ENCODE measurements at regions not wholly inside any gene's neighbourhood (a gene's known extent, or its start where the extent isn't known, plus 50 kb on each side); places are given as distances from the start of the nearest gene placed in this dataset.

DNA sequence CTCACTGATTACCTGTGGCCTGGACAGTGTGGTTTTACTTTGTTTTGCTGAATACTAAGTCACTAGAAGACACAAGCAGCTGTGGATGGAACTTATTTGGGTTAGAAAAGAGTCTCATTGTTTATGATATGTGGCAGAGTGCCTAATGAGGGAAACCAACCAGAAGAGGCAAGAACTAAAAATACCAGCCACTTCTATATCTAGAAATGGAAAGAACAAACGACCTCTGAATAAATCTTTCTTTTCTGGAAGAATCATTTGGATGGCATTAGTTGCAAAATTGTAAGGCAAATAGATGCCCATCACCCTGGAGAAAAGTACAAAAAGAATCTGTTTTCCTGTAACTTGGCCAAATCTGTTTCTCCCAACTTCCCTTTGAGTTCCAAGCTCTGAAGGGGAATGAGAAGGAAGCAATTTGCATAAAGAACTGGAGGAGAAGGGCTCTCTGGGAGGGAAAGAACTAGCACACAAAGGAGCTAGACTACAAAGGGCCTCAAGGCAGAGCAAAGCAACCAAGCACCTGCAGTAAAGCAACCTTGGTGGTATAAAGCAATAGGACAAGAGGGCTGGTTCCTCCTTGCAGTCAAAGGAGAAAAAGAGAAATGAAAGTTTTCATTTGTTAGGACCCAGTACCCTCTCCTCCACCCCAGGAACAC, 455.4 kb downstream of the CAAP1 start:
- no peak overlapping the region for H3K27ac ChIP-seq (ENCODE audit: low read depth, low read length)
- H3K4me3 ChIP-seq (ENCODE audit: insufficient read depth, low read length), result no peak overlapping the region

DNA sequence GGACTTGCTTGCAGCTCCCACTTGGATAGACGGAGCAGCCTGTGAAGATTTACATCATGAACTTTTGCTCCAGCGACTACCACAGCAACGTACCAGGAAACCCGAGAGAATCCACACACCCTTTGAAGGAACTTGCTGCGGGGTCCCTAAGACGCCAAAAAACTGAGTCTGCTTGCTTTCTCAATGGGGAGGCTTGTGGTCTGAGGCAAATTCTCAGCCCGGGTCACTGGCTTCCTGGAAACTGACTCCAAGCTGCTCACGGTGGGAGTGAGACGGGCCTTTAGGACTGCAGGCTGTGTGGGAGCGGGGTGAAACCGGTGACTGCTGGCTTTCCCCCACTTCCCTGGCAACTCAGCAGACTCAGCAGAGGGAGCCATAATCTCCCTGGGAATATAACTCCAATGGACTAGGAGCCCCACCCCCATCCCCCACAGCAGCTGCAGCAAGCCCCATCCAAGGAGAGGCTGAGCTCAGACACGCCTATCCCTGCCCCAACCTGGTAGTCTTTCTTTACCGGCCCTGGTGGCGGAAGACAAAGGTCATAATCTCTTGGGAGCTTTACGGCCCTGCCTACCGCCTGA, 466.0 kb downstream of the CAAP1 start:
- no peaks in the 10 kb centered on the region for H3K4me1 ChIP-seq (ENCODE audit: insufficient read depth, low read length)
- H3K79me2 ChIP-seq (ENCODE audit: insufficient read depth, low read length), result no peaks in the 10 kb centered on the region
- DNase-seq (ENCODE audit: insufficient read length, low spot score, missing footprints), result no peak
- H2AFZ ChIP-seq (ENCODE audit: low read length), result no peak overlapping the region
- H3K27me3 ChIP-seq (ENCODE audit: insufficient read depth, low read length), result no peaks in the 10 kb centered on the region
- no peaks in the 10 kb centered on the region for H3K36me3 ChIP-seq (ENCODE audit: insufficient read depth, low read length)
- H3K9me3 ChIP-seq (ENCODE audit: low read depth, low read length), result no peaks in the 10 kb centered on the region
- H4K20me1 ChIP-seq (ENCODE audit: insufficient read depth, low read length), result no peaks in the 10 kb centered on the region
- H3K4me3 ChIP-seq (ENCODE audit: insufficient read depth, low read length), result no peak overlapping the region
- H3K27ac ChIP-seq (ENCODE audit: low read depth, low read length), result no peak overlapping the region
- TF ChIP-seq, protein P1, sequence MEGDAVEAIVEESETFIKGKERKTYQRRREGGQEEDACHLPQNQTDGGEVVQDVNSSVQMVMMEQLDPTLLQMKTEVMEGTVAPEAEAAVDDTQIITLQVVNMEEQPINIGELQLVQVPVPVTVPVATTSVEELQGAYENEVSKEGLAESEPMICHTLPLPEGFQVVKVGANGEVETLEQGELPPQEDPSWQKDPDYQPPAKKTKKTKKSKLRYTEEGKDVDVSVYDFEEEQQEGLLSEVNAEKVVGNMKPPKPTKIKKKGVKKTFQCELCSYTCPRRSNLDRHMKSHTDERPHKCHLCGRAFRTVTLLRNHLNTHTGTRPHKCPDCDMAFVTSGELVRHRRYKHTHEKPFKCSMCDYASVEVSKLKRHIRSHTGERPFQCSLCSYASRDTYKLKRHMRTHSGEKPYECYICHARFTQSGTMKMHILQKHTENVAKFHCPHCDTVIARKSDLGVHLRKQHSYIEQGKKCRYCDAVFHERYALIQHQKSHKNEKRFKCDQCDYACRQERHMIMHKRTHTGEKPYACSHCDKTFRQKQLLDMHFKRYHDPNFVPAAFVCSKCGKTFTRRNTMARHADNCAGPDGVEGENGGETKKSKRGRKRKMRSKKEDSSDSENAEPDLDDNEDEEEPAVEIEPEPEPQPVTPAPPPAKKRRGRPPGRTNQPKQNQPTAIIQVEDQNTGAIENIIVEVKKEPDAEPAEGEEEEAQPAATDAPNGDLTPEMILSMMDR (IDR thresholded peaks at IDR 0.05; ENCODE audit: extremely low read depth, low read depth, low read length), result no peak
- no peak overlapping the region for H3K4me2 ChIP-seq (ENCODE audit: insufficient read depth, low read length)

More for the DNA sequence above, 455.4 kb downstream of the CAAP1 start:
- TF ChIP-seq, protein P1 (IDR thresholded peaks at IDR 0.05; ENCODE audit: extremely low read depth, low read depth, low read length), result no peak
- Histone ChIP-seq H2AFZ (ENCODE audit: low read length) (no peak overlapping the region), H3K27me3 (ENCODE audit: insufficient read depth, low read length) (no peaks in the 10 kb centered on the region), H3K79me2 (ENCODE audit: insufficient read depth, low read length) (no peaks in the 10 kb centered on the region), H3K4me1 (ENCODE audit: insufficient read depth, low read length) (no peaks in the 10 kb centered on the region), H4K20me1 (ENCODE audit: insufficient read depth, low read length) (no peaks in the 10 kb centered on the region), H3K9me3 (ENCODE audit: low read depth, low read length) (no peaks in the 10 kb centered on the region), H3K36me3 (ENCODE audit: insufficient read depth, low read length) (no peaks in the 10 kb centered on the region), H3K4me2 (ENCODE audit: insufficient read depth, low read length) (no peak overlapping the region)
- no peak for DNase-seq (ENCODE audit: insufficient read length, low spot score, missing footprints)

DNA sequence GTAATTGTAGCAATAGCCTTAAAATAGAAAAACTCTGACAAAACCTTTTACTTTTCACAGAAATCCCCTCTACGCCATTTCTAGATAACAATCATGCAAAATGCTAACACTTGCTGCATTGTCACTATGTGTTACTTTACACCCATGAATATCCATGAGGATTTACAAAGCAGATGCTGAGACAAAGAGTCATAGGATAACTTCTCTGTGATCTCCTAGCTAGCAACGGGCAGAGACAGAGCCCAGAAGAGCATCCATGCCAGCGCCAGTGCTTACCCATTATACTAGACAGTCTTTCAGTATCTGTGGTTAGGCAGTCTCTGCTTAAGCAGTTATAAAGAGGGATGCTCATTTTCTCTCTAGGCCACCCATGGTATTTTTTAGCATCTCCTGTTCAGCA, 474.1 kb downstream of the CAAP1 start:
- no peak for DNase-seq (ENCODE audit: insufficient read length, low spot score, missing footprints)
- Histone ChIP-seq H3K4me2 (ENCODE audit: insufficient read depth, low read length) (no peak overlapping the region), H2AFZ (ENCODE audit: low read length) (no peak overlapping the region), H3K27ac (ENCODE audit: low read depth, low read length) (no peak overlapping the region), H3K4me1 (ENCODE audit: insufficient read depth, low read length) (no peaks in the 10 kb centered on the region), H3K36me3 (ENCODE audit: insufficient read depth, low read length) (no peaks in the 10 kb centered on the region), H4K20me1 (ENCODE audit: insufficient read depth, low read length) (no peaks in the 10 kb centered on the region), H3K79me2 (ENCODE audit: insufficient read depth, low read length) (no peaks in the 10 kb centered on the region), H3K9me3 (ENCODE audit: low read depth, low read length) (no peaks in the 10 kb centered on the region), H3K4me3 (ENCODE audit: insufficient read depth, low read length) (no peak overlapping the region), H3K27me3 (ENCODE audit: insufficient read depth, low read length) (no peaks in the 10 kb centered on the region)
- TF ChIP-seq, protein P1 (IDR thresholded peaks at IDR 0.05; ENCODE audit: extremely low read depth, low read depth, low read length), result no peak

DNA sequence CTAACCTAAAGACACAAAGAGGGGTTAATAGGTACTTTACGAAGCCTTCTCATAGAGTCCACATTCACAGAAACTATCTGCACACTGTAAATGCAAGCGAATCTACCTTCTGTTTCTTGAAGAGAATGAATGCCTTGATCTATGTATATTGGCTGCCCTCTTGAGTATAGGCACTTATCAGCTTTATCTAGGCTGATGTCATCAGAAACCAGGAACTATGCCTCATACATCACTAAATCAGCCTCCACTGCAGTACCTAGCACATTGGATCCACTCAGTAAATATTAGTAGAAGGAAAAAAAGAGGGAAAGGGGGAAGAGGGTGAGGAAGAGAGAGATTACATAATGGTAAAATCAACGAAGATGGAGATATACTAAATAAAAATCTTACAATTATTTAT, 477.1 kb downstream of the CAAP1 start:
- no peaks in the 10 kb centered on the region for H3K27me3 ChIP-seq (ENCODE audit: insufficient read depth, low read length)
- H3K4me2 ChIP-seq (ENCODE audit: insufficient read depth, low read length), result no peak overlapping the region
- TF ChIP-seq, protein P1 (IDR thresholded peaks at IDR 0.05; ENCODE audit: extremely low read depth, low read depth, low read length), result no peak
- no peak overlapping the region for H3K4me3 ChIP-seq (ENCODE audit: insufficient read depth, low read length)
- H3K4me1 ChIP-seq (ENCODE audit: insufficient read depth, low read length), result no peaks in the 10 kb centered on the region
- no peaks in the 10 kb centered on the region for H3K79me2 ChIP-seq (ENCODE audit: insufficient read depth, low read length)
- peaks cover 3% of the 10 kb centered on the region for H3K9me3 ChIP-seq (ENCODE audit: low read depth, low read length)
- no peaks in the 10 kb centered on the region for H4K20me1 ChIP-seq (ENCODE audit: insufficient read depth, low read length)
- no peaks in the 10 kb centered on the region for H3K36me3 ChIP-seq (ENCODE audit: insufficient read depth, low read length)
- DNase-seq (ENCODE audit: insufficient read length, low spot score, missing footprints), result no peak
- no peak overlapping the region for H2AFZ ChIP-seq (ENCODE audit: low read length)
- H3K27ac ChIP-seq (ENCODE audit: low read depth, low read length), result no peak overlapping the region

Data from osteoblast (primary cell).